ENCODE measurements at regions not wholly inside any gene's neighbourhood (a gene's known extent, or its start where the extent isn't known, plus 50 kb on each side); places are given as distances from the start of the nearest gene placed in this dataset.

GRCh38 chr7:84506151-84506550 is 311.6 kb upstream of the SEMA3A start:
- DNase-seq (no peak), ATAC-seq (ENCODE audit: insufficient read depth, low read depth) (no peak)
- Histone ChIP-seq H2AFZ (ENCODE audit: low read depth, low read length) (no peak overlapping the region), H3K27ac (ENCODE audit: low read length) (no peak overlapping the region), H3K9me3 (ENCODE audit: insufficient read depth, low read length, severe bottlenecking) (no peaks in the 10 kb centered on the region), H3K4me1 (ENCODE audit: insufficient read depth, low read length) (no peaks in the 10 kb centered on the region), H3K36me3 (ENCODE audit: insufficient read depth, low read length) (no peaks in the 10 kb centered on the region), H3K27me3 (ENCODE audit: insufficient read depth, low read length, poor library complexity) (no peaks in the 10 kb centered on the region), H3K79me2 (ENCODE audit: insufficient read depth, low read length) (no peaks in the 10 kb centered on the region), H3K4me3 (ENCODE audit: low read depth in 1 of 2, low read length in 2 of 2) (no peak overlapping the region), H3K9ac (ENCODE audit: low read depth, low read length) (no peak overlapping the region), H3K4me2 (ENCODE audit: insufficient read depth, low read length) (no peak overlapping the region), H4K20me1 (ENCODE audit: insufficient read depth, low read length) (no peaks in the 10 kb centered on the region)
- TF ChIP-seq EZH2 (IDR thresholded peaks at IDR 0.05; ENCODE audit: borderline replicate concordance, low read depth, low read length, severe bottlenecking) (no peak), CTCF (IDR thresholded peaks at IDR 0.05; ENCODE audit: borderline replicate concordance, extremely low read depth, low read length, poor library complexity, severe bottlenecking) (no peak)

- H3K36me3 ChIP-seq (ENCODE audit: insufficient read depth, low read length), result no peaks in the 10 kb centered on the region
- no peak overlapping the region for H3K9ac ChIP-seq (ENCODE audit: low read depth, low read length)
- H3K4me1 ChIP-seq (ENCODE audit: insufficient read depth, low read length), result no peaks in the 10 kb centered on the region
- H3K4me2 ChIP-seq (ENCODE audit: insufficient read depth, low read length), result no peak overlapping the region
- DNase-seq, result no peak
- H3K9me3 ChIP-seq (ENCODE audit: insufficient read depth, low read length, severe bottlenecking), result no peaks in the 10 kb centered on the region
- TF ChIP-seq EZH2 (IDR thresholded peaks at IDR 0.05; ENCODE audit: borderline replicate concordance, low read depth, low read length, severe bottlenecking) (no peak), CTCF (IDR thresholded peaks at IDR 0.05; ENCODE audit: borderline replicate concordance, extremely low read depth, low read length, poor library complexity, severe bottlenecking) (no peak)
- no peak overlapping the region for H3K4me3 ChIP-seq (ENCODE audit: low read depth in 1 of 2, low read length in 2 of 2)
- H4K20me1 ChIP-seq (ENCODE audit: insufficient read depth, low read length), result no peaks in the 10 kb centered on the region
- no peaks in the 10 kb centered on the region for H3K27me3 ChIP-seq (ENCODE audit: insufficient read depth, low read length, poor library complexity)
- H3K79me2 ChIP-seq (ENCODE audit: insufficient read depth, low read length), result no peaks in the 10 kb centered on the region
- no peak for ATAC-seq (ENCODE audit: insufficient read depth, low read depth)
- no peak overlapping the region for H2AFZ ChIP-seq (ENCODE audit: low read depth, low read length)
- no peak overlapping the region for H3K27ac ChIP-seq (ENCODE audit: low read length)
Measured at GRCh38 chr7:84502239-84502638, 307.6 kb upstream of the SEMA3A start.

GRCh38 chr7:84497873-84498272 is 303.3 kb upstream of the SEMA3A start:
- Histone ChIP-seq H3K36me3 (ENCODE audit: insufficient read depth, low read length) (no peaks in the 10 kb centered on the region), H3K4me3 (ENCODE audit: low read depth in 1 of 2, low read length in 2 of 2) (no peak overlapping the region), H3K27ac (ENCODE audit: low read length) (no peak overlapping the region), H3K79me2 (ENCODE audit: insufficient read depth, low read length) (no peaks in the 10 kb centered on the region), H4K20me1 (ENCODE audit: insufficient read depth, low read length) (no peaks in the 10 kb centered on the region), H3K4me2 (ENCODE audit: insufficient read depth, low read length) (no peak overlapping the region), H3K4me1 (ENCODE audit: insufficient read depth, low read length) (no peaks in the 10 kb centered on the region), H2AFZ (ENCODE audit: low read depth, low read length) (no peak overlapping the region), H3K9me3 (ENCODE audit: insufficient read depth, low read length, severe bottlenecking) (no peaks in the 10 kb centered on the region), H3K9ac (ENCODE audit: low read depth, low read length) (no peak overlapping the region), H3K27me3 (ENCODE audit: insufficient read depth, low read length, poor library complexity) (no peaks in the 10 kb centered on the region)
- TF ChIP-seq CTCF (IDR thresholded peaks at IDR 0.05; ENCODE audit: borderline replicate concordance, extremely low read depth, low read length, poor library complexity, severe bottlenecking) (no peak), EZH2 (IDR thresholded peaks at IDR 0.05; ENCODE audit: borderline replicate concordance, low read depth, low read length, severe bottlenecking) (no peak)
- ATAC-seq (ENCODE audit: insufficient read depth, low read depth) (no peak), DNase-seq (no peak)

- no peak overlapping the region for H3K4me2 ChIP-seq (ENCODE audit: insufficient read depth, low read length)
- no peak overlapping the region for H3K9ac ChIP-seq (ENCODE audit: low read depth, low read length)
- no peaks in the 10 kb centered on the region for H3K79me2 ChIP-seq (ENCODE audit: insufficient read depth, low read length)
- no peaks in the 10 kb centered on the region for H4K20me1 ChIP-seq (ENCODE audit: insufficient read depth, low read length)
- no peaks in the 10 kb centered on the region for H3K9me3 ChIP-seq (ENCODE audit: insufficient read depth, low read length, severe bottlenecking)
- DNase-seq, result no peak
- H3K4me3 ChIP-seq (ENCODE audit: low read depth in 1 of 2, low read length in 2 of 2), result no peak overlapping the region
- H3K36me3 ChIP-seq (ENCODE audit: insufficient read depth, low read length), result no peaks in the 10 kb centered on the region
- TF ChIP-seq CTCF (IDR thresholded peaks at IDR 0.05; ENCODE audit: borderline replicate concordance, extremely low read depth, low read length, poor library complexity, severe bottlenecking) (no peak), EZH2 (IDR thresholded peaks at IDR 0.05; ENCODE audit: borderline replicate concordance, low read depth, low read length, severe bottlenecking) (no peak)
- H2AFZ ChIP-seq (ENCODE audit: low read depth, low read length), result no peak overlapping the region
- H3K4me1 ChIP-seq (ENCODE audit: insufficient read depth, low read length), result no peaks in the 10 kb centered on the region
- no peaks in the 10 kb centered on the region for H3K27me3 ChIP-seq (ENCODE audit: insufficient read depth, low read length, poor library complexity)
- no peak for ATAC-seq (ENCODE audit: insufficient read depth, low read depth)
- no peak overlapping the region for H3K27ac ChIP-seq (ENCODE audit: low read length)
Measured at GRCh38 chr7:84495128-84495527, 300.5 kb upstream of the SEMA3A start.

Measured in DND-41 (cell line).